GM19023 (cell line): ENCODE measurements at regions not wholly inside any gene's neighbourhood (a gene's known extent, or its start where the extent isn't known, plus 50 kb on each side); places are given as distances from the start of the nearest gene placed in this dataset.
A peak's percentile ranks its signal among the peaks of the same experiment; 100 is the strongest.
"Not testable (repeated sequence)": the region's sequence is repeated elsewhere in the genome, so short reads cannot be mapped to it uniquely, and the experiment has no call there.

ENCODE experiments used
- ATAC-seq: cut with Tn5 transposase; IDR thresholded peaks from one replicate; pipeline ENCODE4 v1.9.1; 2021; ENCODE audit warnings: mild to moderate bottlenecking, moderate library complexity; ENCODE audit not compliant: unreplicated experiment

GRCh38 chr14:40216408-40216807 lies 784.2 kb upstream of the FBXO33 start:
- not testable (repeated sequence) for ATAC-seq

- ATAC-seq, result no peak
These were observed 781.5 kb upstream of the FBXO33 start for GRCh38 chr14:40213701-40214100.

GRCh38 chr14:40204441-40205175 lies 772.4 kb upstream of the FBXO33 start:
- no peak for ATAC-seq

- no peak for ATAC-seq
These were observed 766.9 kb upstream of the FBXO33 start for GRCh38 chr14:40199101-40199500.

GRCh38 chr14:40197344-40197743 lies 765.1 kb upstream of the FBXO33 start:
- ATAC-seq, result no peak

GRCh38 chr14:40188006-40188405 lies 755.8 kb upstream of the FBXO33 start:
- ATAC-seq, result no peak

- no peak for ATAC-seq
These were observed 731.9 kb upstream of the FBXO33 start for GRCh38 chr14:40164083-40164482.

GRCh38 chr14:40139657-40140056 lies 707.4 kb upstream of the FBXO33 start:
- ATAC-seq, result no peak

- ATAC-seq, result no peak
These were observed 701.2 kb upstream of the FBXO33 start for GRCh38 chr14:40133463-40133862.

GRCh38 chr14:40129159-40129558 lies 696.9 kb upstream of the FBXO33 start:
- ATAC-seq, result no peak

- no peak for ATAC-seq
These were observed 691.6 kb upstream of the FBXO33 start for GRCh38 chr14:40123816-40124215.

GRCh38 chr14:40122968-40123648 lies 690.9 kb upstream of the FBXO33 start:
- peak; percentile 73 for ATAC-seq

GRCh38 chr14:40119765-40120164 lies 687.5 kb upstream of the FBXO33 start:
- ATAC-seq, result no peak

GRCh38 chr14:40119321-40119720 lies 687.1 kb upstream of the FBXO33 start:
- no peak for ATAC-seq

- no peak for ATAC-seq
These were observed 683.4 kb upstream of the FBXO33 start for GRCh38 chr14:40115583-40115982.

GRCh38 chr14:40113671-40114070 lies 681.4 kb upstream of the FBXO33 start:
- ATAC-seq, result no peak

- ATAC-seq, result no peak
These were observed 668.4 kb upstream of the FBXO33 start for GRCh38 chr14:40100544-40101196.

- ATAC-seq, result no peak
These were observed 667.1 kb upstream of the FBXO33 start for GRCh38 chr14:40099316-40099715.

GRCh38 chr14:40098468-40098867 lies 666.2 kb upstream of the FBXO33 start:
- no peak for ATAC-seq

GRCh38 chr14:40096968-40097367 lies 664.7 kb upstream of the FBXO33 start:
- no peak for ATAC-seq

- ATAC-seq, result no peak
These were observed 661.6 kb upstream of the FBXO33 start for GRCh38 chr14:40093800-40094199.

- ATAC-seq, result no peak
These were observed 641.9 kb upstream of the FBXO33 start for GRCh38 chr14:40074169-40074568.
